ENCODE measurements at regions not wholly inside any gene's neighbourhood (a gene's known extent, or its start where the extent isn't known, plus 50 kb on each side); places are given as distances from the start of the nearest gene placed in this dataset.

GRCh38 chr10:130542761-130543160 is 406.6 kb downstream of the GLRX3 start:
- DNase-seq, result no peak

GRCh38 chr10:130543794-130544193 is 407.6 kb downstream of the GLRX3 start:
- no peak for DNase-seq

- no peak for DNase-seq
These were observed 408.9 kb downstream of the GLRX3 start for GRCh38 chr10:130545122-130545521.

- no peak for DNase-seq
These were observed 409.5 kb downstream of the GLRX3 start for GRCh38 chr10:130545697-130546096.

- DNase-seq, result no peak
These were observed 410.6 kb downstream of the GLRX3 start for GRCh38 chr10:130546841-130547240.

GRCh38 chr10:130547368-130547767 is 411.2 kb downstream of the GLRX3 start:
- DNase-seq, result no peak

- DNase-seq, result no peak
These were observed 414.9 kb downstream of the GLRX3 start for GRCh38 chr10:130550952-130551674.

GRCh38 chr10:130551676-130552075 is 415.5 kb downstream of the GLRX3 start:
- no peak for DNase-seq

- no peak for DNase-seq
These were observed 417.6 kb downstream of the GLRX3 start for GRCh38 chr10:130553826-130554225.

- DNase-seq, result no peak
These were observed 418.7 kb downstream of the GLRX3 start for GRCh38 chr10:130554701-130555410.

GRCh38 chr10:130555411-130555750 is 419.2 kb downstream of the GLRX3 start:
- no peak for DNase-seq

- DNase-seq, result no peak
These were observed 421.1 kb downstream of the GLRX3 start for GRCh38 chr10:130557181-130557845.

GRCh38 chr10:130558746-130559546 is 422.8 kb downstream of the GLRX3 start:
- DNase-seq, result no peak

- no peak for DNase-seq
These were observed 423.3 kb downstream of the GLRX3 start for GRCh38 chr10:130559547-130559880.

- DNase-seq, result no peak
These were observed 423.9 kb downstream of the GLRX3 start for GRCh38 chr10:130560116-130560515.

GRCh38 chr10:130560573-130560972 is 424.4 kb downstream of the GLRX3 start:
- no peak for DNase-seq

- no peak for DNase-seq
These were observed 425.5 kb downstream of the GLRX3 start for GRCh38 chr10:130561681-130562080.

GRCh38 chr10:130567011-130567410 is 430.8 kb downstream of the GLRX3 start:
- DNase-seq, result no peak

GRCh38 chr10:130567436-130567835 is 431.2 kb downstream of the GLRX3 start:
- DNase-seq, result no peak

- no peak for DNase-seq
These were observed 432.1 kb downstream of the GLRX3 start for GRCh38 chr10:130568246-130568645.

GRCh38 chr10:130570074-130570473 is 433.9 kb downstream of the GLRX3 start:
- no peak for DNase-seq

- no peak for DNase-seq
These were observed 435.5 kb downstream of the GLRX3 start for GRCh38 chr10:130571674-130572073.

- DNase-seq, result no peak
These were observed 437.3 kb downstream of the GLRX3 start for GRCh38 chr10:130573446-130573845.

Data from activated CD4-positive, alpha-beta T cell treated with anti-CD3 and anti-CD28 coated beads for 48 hours (primary cell).